ENCODE measurements at regions not wholly inside any gene's neighbourhood (a gene's known extent, or its start where the extent isn't known, plus 50 kb on each side); places are given as distances from the start of the nearest gene placed in this dataset.

DNA sequence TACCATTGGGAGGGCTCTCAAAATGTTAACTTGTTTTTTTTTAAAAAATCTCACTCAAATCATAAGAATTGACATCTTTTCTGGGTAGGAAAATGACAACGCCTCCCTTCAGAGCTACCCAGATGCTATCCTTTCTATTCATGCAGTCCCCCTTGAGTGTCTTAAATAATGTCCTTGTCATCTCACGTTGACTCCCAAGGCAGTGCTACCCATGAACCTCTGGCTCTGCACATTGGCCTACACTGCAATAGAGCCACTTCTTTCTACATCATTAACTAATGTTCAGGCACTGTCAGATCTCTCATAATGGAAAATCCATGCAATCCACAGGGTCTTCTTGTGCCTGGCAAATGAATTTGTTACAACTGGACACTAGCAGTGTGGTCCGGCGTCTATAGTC, 569.8 kb upstream of the ZFHX3 start:
- TF ChIP-seq, protein P1, sequence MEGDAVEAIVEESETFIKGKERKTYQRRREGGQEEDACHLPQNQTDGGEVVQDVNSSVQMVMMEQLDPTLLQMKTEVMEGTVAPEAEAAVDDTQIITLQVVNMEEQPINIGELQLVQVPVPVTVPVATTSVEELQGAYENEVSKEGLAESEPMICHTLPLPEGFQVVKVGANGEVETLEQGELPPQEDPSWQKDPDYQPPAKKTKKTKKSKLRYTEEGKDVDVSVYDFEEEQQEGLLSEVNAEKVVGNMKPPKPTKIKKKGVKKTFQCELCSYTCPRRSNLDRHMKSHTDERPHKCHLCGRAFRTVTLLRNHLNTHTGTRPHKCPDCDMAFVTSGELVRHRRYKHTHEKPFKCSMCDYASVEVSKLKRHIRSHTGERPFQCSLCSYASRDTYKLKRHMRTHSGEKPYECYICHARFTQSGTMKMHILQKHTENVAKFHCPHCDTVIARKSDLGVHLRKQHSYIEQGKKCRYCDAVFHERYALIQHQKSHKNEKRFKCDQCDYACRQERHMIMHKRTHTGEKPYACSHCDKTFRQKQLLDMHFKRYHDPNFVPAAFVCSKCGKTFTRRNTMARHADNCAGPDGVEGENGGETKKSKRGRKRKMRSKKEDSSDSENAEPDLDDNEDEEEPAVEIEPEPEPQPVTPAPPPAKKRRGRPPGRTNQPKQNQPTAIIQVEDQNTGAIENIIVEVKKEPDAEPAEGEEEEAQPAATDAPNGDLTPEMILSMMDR (IDR thresholded peaks at IDR 0.05), result no peak
- TF ChIP-seq POLR2A (IDR thresholded peaks at IDR 0.05) (no peak), EP300 (IDR thresholded peaks at IDR 0.05; ENCODE audit: low read depth) (no peak), POLR2AphosphoS5 (IDR thresholded peaks at IDR 0.05) (no peak)
